ENCODE measurements at regions not wholly inside any gene's neighbourhood (a gene's known extent, or its start where the extent isn't known, plus 50 kb on each side); places are given as distances from the start of the nearest gene placed in this dataset.

- TF ChIP-seq EZH2 (IDR thresholded peaks at IDR 0.05) (no peak), POLR2AphosphoS5 (IDR thresholded peaks at IDR 0.05; ENCODE audit: borderline replicate concordance, low read depth, low read length) (no peak), FOXP2 (optimal IDR thresholded peaks at IDR 0.05; ENCODE audit: control extremely low read depth, extremely low read length, insufficient read depth) (no peak)
These were observed 141.1 kb downstream of the RFPL4B start for GRCh38 chr6:112488238-112488637.

All from SK-N-MC (cell line).